Activated T-helper 1 cell treated with anti-CD3 and anti-CD28 coated beads, Interleukin-2, amount 50 U/mL, for 16 hours (primary cell): ENCODE measurements at regions not wholly inside any gene's neighbourhood (a gene's known extent, or its start where the extent isn't known, plus 50 kb on each side); places are given as distances from the start of the nearest gene placed in this dataset.

Experiments used
- DNase-seq, 2 donors: peaks; one replicate each; pipeline ENCODE4 v3.0.0-alpha.2; 2020; ENCODE audit warnings: low read depth in 1 of 2, low spot score in 1 of 2

DNA sequence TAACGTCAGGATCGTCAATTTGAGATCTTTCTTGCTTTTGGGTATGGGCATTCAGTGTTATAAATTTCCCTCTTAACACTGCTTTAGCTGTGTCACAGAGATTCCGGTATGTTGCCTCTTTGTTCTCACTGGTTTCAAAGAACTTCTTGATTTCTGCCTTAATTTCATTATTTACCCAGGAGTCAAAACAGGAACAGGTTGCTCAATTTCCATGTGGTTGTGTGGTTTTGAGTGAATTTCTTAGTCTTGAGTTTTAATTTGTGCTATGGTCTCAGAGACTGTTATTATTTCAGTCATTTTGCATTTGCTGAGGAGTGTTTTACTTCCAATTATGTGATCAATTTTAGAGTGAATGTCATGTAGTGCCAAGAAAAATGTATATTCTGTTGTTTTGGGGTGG is 153.1 kb downstream of the PCDH17 start:
- no peak for DNase-seq

DNA sequence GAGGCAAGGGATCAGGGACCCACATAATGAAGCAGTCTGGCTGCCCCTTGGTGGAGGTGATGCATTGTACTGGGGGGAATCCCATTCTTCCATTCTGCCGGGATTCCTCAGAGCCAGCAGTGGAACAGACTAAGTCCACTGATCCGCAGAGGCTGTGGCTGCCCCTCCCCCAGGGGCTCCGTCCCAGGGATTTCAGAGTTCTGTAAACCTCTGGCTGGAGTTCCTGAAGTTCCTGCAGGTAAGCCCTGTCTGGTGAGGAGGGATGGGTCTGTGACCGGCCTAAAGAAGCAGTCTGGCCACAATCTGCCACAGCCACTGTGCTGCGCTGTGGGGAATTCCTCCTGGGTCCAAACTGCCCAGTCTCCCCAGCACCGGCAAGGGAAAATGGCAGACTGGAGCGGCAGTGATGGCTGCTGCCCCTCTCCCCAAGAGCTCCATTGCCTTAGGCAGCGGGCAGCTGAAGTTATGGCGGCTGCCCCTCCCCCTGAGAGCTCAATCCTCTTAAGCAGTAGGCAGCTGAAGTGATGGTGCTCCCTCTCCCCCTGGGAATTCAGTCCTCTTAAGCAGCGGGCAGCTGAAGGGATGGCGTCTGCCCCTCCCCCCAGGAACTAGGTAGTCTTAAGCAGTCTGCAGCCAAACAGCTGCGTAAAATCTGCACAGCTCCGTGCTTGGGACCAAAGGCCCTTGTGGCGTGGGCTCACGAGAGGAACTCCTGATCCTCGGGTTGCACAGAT is 155.7 kb downstream of the PCDH17 start:
- DNase-seq: no peak

DNA sequence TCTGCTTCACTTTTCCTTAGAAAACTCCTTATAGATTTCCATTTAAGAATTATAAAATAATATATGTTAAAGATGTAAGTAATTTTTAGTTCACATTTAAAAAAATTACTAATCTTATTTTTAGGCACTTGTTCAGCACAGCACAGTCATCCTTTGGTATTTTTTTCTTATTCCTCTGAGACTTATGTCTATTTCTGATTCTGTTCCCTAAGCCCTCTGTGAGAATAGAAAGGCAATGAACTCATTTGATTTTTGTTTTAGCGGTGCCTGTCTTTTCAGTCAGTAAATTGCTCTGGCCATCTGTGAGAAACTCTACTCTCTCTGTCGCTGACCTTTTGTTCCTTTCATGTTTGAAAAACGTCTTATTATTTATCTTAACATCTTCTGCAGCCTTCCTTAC is 168.1 kb downstream of the PCDH17 start:
- no peak for DNase-seq

- DNase-seq: no peak
These were observed 182.1 kb downstream of the PCDH17 start for GRCh38 chr13:57813651-57814050.

GRCh38 chr13:57815600-57815999 is 184.1 kb downstream of the PCDH17 start:
- DNase-seq: no peak

DNA sequence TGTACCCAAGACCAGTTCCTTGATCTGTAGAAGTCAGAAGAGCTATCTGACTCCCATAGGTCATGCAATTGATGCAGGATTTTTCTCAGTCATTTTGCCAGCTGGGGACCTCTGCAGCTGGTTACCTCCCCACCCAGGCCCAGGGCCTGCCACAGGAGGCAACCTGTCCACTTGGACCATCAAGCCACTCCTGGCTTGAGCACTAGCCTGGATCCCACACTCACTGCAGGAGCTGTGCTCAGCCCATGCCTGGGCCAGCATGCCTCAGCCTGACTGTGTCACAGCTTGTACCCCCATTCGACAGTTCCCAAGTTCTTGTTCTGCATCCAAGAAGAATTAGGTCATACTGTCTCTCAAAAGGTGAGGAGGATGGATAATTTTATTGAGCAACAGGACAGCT is 189.4 kb downstream of the PCDH17 start:
- no peak for DNase-seq

- DNase-seq: no peak
These were observed 192.2 kb downstream of the PCDH17 start for GRCh38 chr13:57823704-57824103.

DNA sequence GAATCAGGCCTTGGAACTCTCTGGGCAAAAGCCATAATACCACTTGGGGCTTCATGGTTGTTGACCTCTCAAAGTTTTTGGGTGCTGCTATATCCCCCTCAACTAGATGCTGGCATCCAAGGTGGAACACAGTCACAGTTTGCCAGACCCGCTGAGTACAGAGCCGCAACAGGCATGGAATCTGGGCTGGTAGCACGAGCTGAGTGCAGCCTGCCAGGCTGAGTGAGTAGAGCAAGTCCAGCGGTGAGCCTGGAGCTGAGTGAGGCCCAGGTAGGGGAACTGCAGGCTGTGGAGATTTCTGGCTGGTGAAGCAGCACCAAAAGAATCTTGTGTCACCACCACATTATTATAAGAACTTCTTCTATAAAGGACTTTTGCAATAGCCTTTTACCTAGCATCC is 192.6 kb downstream of the PCDH17 start:
- no peak for DNase-seq

DNA sequence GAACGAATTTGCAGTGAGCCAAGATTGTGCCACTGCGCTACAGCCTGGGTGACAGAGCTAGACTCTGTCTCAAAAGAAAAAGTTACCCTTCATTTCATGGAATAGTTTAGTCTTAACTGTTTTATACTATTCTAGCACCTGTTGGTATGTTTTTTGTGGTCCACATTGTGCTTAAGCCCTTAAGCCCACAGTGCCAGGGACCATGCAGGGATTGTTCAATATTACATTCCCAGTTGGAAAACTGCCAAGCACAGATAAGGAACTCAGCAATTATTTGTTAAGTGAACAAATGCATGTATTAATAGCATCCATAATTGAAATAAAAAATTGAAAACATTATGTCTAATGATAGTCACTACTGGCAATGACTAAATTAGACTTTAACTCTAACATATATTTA is 193.5 kb downstream of the PCDH17 start:
- DNase-seq: no peak

DNA sequence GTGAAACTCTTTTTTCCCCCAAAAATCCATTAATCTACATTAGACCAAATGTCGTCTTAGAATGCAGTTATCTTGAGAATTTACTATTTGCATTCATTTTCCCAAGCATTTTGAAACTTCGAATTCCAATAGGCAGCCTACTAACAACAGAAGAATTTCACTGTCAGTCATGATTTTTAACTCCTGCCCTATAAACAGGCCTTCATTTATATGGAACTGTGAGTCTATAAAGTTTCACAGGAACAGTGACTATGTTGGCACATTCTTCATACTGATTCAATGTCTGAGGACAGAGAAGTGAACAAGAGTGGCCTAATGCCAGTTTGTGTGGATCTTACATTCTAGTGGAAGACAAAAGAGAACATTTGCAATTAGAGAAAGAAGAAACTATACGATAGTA is 198.0 kb downstream of the PCDH17 start:
- no peak for DNase-seq

GRCh38 chr13:57832187-57832586 is 200.6 kb downstream of the PCDH17 start:
- no peak for DNase-seq

DNA sequence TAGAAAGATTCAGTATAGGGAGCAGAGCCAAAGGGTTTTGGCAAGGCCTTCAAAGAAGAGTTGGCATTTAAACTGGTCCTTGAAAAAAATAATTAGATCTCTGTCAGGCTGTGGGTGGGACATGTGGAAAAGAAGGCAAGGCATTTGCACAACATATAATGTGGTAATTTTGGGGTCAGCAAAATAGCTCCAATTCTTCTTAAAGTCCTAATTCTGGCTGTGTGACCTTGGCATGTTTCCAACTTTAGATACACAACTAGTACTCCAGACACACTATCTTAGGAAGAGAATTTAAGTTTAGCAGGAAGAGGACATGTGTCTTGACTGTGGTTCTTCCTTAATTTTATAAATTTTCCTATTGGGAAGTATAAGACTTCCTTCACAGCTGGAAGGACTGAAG is 206.3 kb downstream of the PCDH17 start:
- no peak for DNase-seq

- DNase-seq: no peak
These were observed 212.0 kb downstream of the PCDH17 start for GRCh38 chr13:57843521-57843920.

GRCh38 chr13:57846600-57847173 is 215.1 kb downstream of the PCDH17 start:
- DNase-seq: no peak

DNA sequence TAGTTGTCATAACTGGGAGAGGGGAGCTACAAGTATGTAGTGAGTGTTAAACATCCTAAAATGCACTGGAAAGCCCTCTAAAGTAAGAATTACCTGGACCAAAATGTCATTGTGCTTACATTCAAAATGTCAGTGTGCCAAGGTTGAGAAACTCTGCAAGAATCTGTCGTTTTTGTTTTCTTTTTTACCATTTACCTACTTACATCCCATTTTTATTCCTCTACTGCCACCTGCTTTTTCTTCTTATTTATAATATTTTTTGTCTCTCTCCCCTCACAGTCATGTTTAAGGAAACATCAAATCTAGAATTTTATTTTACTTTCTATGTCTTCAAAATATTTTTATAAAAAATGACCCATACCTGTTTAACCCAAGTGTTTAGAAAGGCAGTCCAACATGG is 226.4 kb downstream of the PCDH17 start:
- DNase-seq: no peak

- DNase-seq: no peak
These were observed 226.8 kb downstream of the PCDH17 start for GRCh38 chr13:57858376-57858775.

DNA sequence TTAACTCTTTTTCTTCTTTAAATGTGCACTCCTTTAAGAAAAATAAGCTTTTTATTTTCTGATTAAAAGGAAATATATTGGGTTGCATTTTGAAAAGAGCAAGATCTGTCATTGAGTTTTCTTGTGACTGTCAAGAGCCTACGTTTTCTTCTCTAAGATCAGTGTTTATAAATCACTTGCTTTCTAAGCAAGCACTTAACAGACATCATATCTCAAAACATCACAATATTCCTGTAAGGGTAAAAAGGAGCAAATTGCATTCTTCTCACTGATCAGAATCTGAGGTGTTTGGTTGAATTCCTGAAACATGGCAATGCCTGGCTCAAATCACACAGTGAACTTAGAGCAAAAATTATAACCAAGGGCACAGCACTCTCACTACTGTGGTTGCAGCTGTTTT is 231.3 kb downstream of the PCDH17 start:
- no peak for DNase-seq

DNA sequence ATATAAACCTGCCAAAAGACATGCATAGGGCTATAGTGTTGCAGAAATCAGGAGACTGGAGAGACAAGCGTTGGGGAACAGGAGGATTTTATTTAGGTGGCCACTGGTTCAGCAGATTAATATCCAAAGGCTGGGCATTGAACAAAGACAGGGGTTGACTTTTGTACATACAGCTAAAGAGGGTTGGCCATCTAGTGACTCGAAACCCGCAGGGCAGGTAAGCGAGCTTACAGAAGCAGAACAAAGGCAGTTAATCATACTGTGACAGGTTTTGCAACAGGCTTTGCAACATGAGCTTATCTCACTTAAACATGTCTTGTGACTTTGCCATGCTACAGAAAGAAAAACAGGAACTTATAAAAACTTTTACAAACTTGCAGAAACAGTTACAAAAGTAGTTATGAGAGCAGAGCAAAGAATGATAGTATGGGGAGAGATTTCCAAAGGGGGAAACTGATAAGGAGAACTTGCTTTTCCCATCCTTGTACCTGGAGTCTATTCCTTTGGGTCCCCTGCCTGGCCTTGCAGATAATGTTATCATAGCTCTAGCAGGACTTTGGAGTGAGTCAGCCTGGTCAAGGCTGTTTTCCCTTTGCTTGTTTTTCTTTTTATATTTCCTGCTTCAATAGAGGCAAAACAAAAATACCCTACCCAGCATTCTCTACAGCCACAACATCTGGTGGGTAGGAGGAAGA is 234.2 kb downstream of the PCDH17 start:
- DNase-seq: no peak

- DNase-seq: no peak
These were observed 243.0 kb downstream of the PCDH17 start for GRCh38 chr13:57874530-57874929.

DNA sequence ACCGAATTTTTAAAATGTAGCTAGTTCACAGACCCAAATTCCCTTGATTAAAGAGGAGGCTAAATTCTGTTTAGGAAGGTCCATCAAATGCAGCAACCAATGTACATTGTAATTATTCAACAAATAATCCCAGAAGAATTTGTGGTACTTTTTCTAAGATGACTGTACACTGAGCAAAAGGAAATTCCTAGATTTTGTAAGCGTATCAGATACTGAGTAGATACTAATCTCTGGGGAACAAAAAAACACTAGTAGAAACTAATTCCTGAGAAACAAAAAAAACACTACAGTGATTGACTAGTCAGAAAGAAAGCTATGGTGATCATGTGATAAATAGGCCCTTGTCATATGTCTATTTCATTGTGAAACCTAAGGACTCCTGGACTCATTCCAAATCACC is 246.1 kb downstream of the PCDH17 start:
- no peak for DNase-seq

DNA sequence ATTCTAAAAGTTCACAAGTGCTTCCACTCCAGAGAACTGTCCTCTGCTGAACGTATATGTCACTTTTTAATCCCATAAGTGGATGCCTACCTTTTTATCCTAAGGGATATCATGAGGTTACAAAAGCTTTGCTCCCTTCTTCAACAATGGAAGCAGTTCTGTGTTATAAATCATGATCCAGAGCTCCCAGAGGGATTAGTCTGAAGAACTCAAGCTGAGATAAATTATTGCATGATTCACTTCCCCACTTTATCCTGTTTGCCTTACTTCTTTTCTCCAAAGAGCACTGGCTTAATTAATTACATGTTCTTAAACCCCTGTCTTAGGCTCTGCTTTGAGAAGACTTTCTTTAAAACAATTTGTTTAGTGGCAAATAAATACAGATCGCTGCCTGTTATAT is 246.7 kb downstream of the PCDH17 start:
- no peak for DNase-seq

GRCh38 chr13:57897225-57897624 is 265.7 kb downstream of the PCDH17 start:
- no peak for DNase-seq

- no peak for DNase-seq
These were observed 267.6 kb downstream of the PCDH17 start for GRCh38 chr13:57899096-57899495.
